Peyer's patch (tissue), 4 donors: ENCODE measurements at regions not wholly inside any gene's neighbourhood (a gene's known extent, or its start where the extent isn't known, plus 50 kb on each side); places are given as distances from the start of the nearest gene placed in this dataset.

ENCODE experiments used
- CTCF ChIP-seq, 6 experiments: fragments of 450-650 bp in 4 of 6; fragments of 200-600 bp in 2 of 6; sonication (generic) in 1 of 6; IDR thresholded peaks; one replicate each; pipeline ENCODE4 v1.5.1; 2017 to 2019; ENCODE audit warnings: antibody characterized with exemption in 6 of 6, mild to moderate bottlenecking in 3 of 6, moderate library complexity in 1 of 6
- POLR2A ChIP-seq, 2 donors: fragments of 450-650 bp; IDR thresholded peaks; one replicate each; pipeline ENCODE4 v1.5.1; 2017; ENCODE audit warnings: antibody characterized with exemption in 2 of 2, mild to moderate bottlenecking in 2 of 2, moderate library complexity in 2 of 2

- TF ChIP-seq CTCF (IDR thresholded peaks at IDR 0.05) = no peak
- no peak for TF ChIP-seq POLR2A (IDR thresholded peaks at IDR 0.05)
Measured at GRCh38 chr12:87217491-87217890, 811.7 kb downstream of the C12orf50 start.
